PC-3 (cell line): ENCODE measurements at regions not wholly inside any gene's neighbourhood (a gene's known extent, or its start where the extent isn't known, plus 50 kb on each side); places are given as distances from the start of the nearest gene placed in this dataset.
A peak's percentile ranks its signal among the peaks of the same experiment; 100 is the strongest.

ENCODE experiments used
- ATAC-seq: fragments of 200-7000 bp; cut with Tn5 transposase; 2 replicates; pipeline ENCODE4 v1.9.1; 2020; ENCODE audit warnings: mild to moderate bottlenecking, moderate library complexity
- BruUV-seq: library from RNA; stranded (reverse); fragments of 400-500 nt; replicated peaks from 2 replicates; lab custom pipeline; 2021; lab: Mats Ljungman, UMichigan
- CTCF ChIA-PET: fragments of 300-600 bp; sonication (Branson Sonifier 250); formaldehyde crosslinking; loops from one replicate; lab custom pipeline; 2022; ENCODE audit warnings: antibody characterized with exemption; lab: Charles Lee
- POLR2A ChIA-PET: fragments of 300-600 bp; sonication (Branson Sonifier 250); formaldehyde crosslinking; loops from one replicate; lab custom pipeline; 2022; ENCODE audit warnings: antibody characterized with exemption; ENCODE audit not compliant: unreplicated experiment; lab: Charles Lee
- DNase-seq: peaks from one replicate; pipeline ENCODE4 v3.0.0-alpha.2; 2015
- H2AFZ ChIP-seq: fragments of 300-600 bp; sonication (generic); 2 replicates; pipeline ENCODE4 v1.6.0; 2016; ENCODE audit warnings: antibody characterized with exemption, low read length
- H3F3A ChIP-seq: fragments of 300-600 bp; sonication (generic); one replicate; pipeline ENCODE4 v1.6.0; 2017; ENCODE audit warnings: antibody characterized with exemption, low read length, control low read depth, mild to moderate bottlenecking; ENCODE audit not compliant: unreplicated experiment
- H3K27ac ChIP-seq: fragments of 300-600 bp; sonication (generic); 2 replicates; pipeline ENCODE4 v1.5.1; 2016; ENCODE audit warnings: mild to moderate bottlenecking, low read length
- H3K27me3 ChIP-seq: fragments of 300-600 bp; sonication (generic); 2 replicates; pipeline ENCODE4 v1.6.1; 2016; ENCODE audit warnings: low read length, mixed read lengths
- H3K36me3 ChIP-seq: fragments of 300-600 bp; sonication (generic); 2 replicates; pipeline ENCODE4 v1.6.1; 2016; ENCODE audit warnings: low read depth, mixed run types, low read length, mixed read lengths
- H3K4me1 ChIP-seq: fragments of 300-600 bp; sonication (generic); 2 replicates; pipeline ENCODE4 v1.5.1; 2016; ENCODE audit warnings: low read length; ENCODE audit not compliant: insufficient read depth
- H3K4me2 ChIP-seq: fragments of 300-600 bp; sonication (generic); 2 replicates; pipeline ENCODE4 v1.6.0; 2016; ENCODE audit warnings: low read length
- H3K4me3 ChIP-seq: fragments of 300-600 bp; sonication (generic); 2 replicates; pipeline ENCODE4 v1.5.1; 2016; ENCODE audit warnings: mild to moderate bottlenecking, low read length, mixed read lengths
- H3K79me2 ChIP-seq: fragments of 300-600 bp; sonication (generic); 2 replicates; pipeline ENCODE4 v1.6.1; 2017; ENCODE audit warnings: low read length, mixed read lengths
- H3K9ac ChIP-seq: fragments of 300-600 bp; sonication (generic); 2 replicates; pipeline ENCODE4 v1.6.0; 2016; ENCODE audit warnings: mild to moderate bottlenecking, low read length
- H3K9me2 ChIP-seq: fragments of 300-600 bp; sonication (generic); replicated peaks from 2 replicates; pipeline ENCODE4 v1.6.1; 2016; ENCODE audit warnings: mixed run types, low read length, mixed read lengths
- H3K9me3 ChIP-seq: fragments of 300-600 bp; sonication (generic); 2 replicates; pipeline ENCODE4 v1.6.1; 2016; ENCODE audit warnings: low read length, mixed read lengths
- H4K20me1 ChIP-seq: fragments of 300-600 bp; sonication (generic); 2 replicates; pipeline ENCODE4 v1.6.1; 2016; ENCODE audit warnings: low read length, mixed read lengths
- CTCF ChIP-seq: fragments of 300-600 bp; sonication (generic); conservative IDR thresholded peaks from 2 replicates; pipeline ENCODE4 v1.5.1; 2017; ENCODE audit warnings: antibody characterized with exemption, low read depth, mild to moderate bottlenecking, low read length
- EZH2 ChIP-seq: fragments of 300-600 bp; sonication (generic); IDR thresholded peaks from one replicate; pipeline ENCODE4 v1.6.1; 2017; ENCODE audit warnings: antibody characterized with exemption, mild to moderate bottlenecking, low read length; ENCODE audit not compliant: unreplicated experiment
- EZH2phosphoT487 ChIP-seq: fragments of 300-600 bp; sonication (generic); IDR thresholded peaks from 2 replicates; pipeline ENCODE4 v1.6.1; 2018; ENCODE audit warnings: mild to moderate bottlenecking, antibody characterized with exemption, low read length, borderline replicate concordance
- intact Hi-C: fragments of 100-400 bp; cut with micrococcal nuclease; formaldehyde crosslinking; loops from 2 replicates; pipeline ENCODE4 v1.9.0; 2023

DNA sequence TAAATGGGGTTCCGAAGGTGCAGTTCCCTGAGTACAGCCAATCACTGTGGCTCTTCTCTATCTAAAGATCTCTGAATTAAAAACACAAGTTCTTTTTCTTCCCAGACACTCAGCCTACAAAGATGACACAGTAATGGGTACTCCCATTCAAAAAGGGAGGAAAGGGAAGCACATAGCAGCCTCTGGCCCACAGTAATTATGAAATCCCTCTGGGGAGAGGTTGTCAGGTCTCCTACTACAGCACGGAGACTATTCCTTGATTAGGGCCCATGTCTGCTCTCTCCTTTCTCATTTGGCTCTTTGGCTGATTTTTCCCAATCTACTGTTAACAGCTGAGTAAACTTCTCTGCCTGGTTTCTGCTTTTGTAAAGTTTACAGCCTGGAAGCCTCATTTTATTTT is 62.0 kb upstream of the RANBP3L start:
- no peaks in the 10 kb centered on the region for H3F3A ChIP-seq
- no TSS peak for BruUV-seq
- no peaks in the 10 kb centered on the region for H3K27me3 ChIP-seq
- TF ChIP-seq CTCF (no peak), EZH2 (no peak), EZH2phosphoT487 (no peak)
- H3K27ac ChIP-seq = no peak overlapping the region
- CTCF ChIA-PET = no interaction called here
- H3K4me2 ChIP-seq = no peak overlapping the region
- H4K20me1 ChIP-seq = no peaks in the 10 kb centered on the region
- no peak overlapping the region for H3K9ac ChIP-seq
- no peaks in the 10 kb centered on the region for H3K79me2 ChIP-seq
- no peaks in the 10 kb centered on the region for H3K36me3 ChIP-seq
- no peak for ATAC-seq
- POLR2A ChIA-PET = no interaction called here
- DNase-seq = no peak
- peaks cover 2% of the 10 kb centered on the region for H3K4me1 ChIP-seq
- no peak overlapping the region for H2AFZ ChIP-seq
- no peak overlapping the region for H3K4me3 ChIP-seq
- intact Hi-C loops = no loop called here
- no peaks in the 10 kb centered on the region for H3K9me3 ChIP-seq
- H3K9me2 ChIP-seq = no peaks in the 10 kb centered on the region

- ATAC-seq (no peak), DNase-seq (no peak)
- H3K4me3 ChIP-seq = no peak overlapping the region
- H3K27me3 ChIP-seq = no peaks in the 10 kb centered on the region
- H4K20me1 ChIP-seq = no peaks in the 10 kb centered on the region
- no peak overlapping the region for H3K9ac ChIP-seq
- no peaks in the 10 kb centered on the region for H3K9me3 ChIP-seq
- 0 out of 2 replicates have a peak overlapping the region, but pooled peaks have one; percentile 0 for H3K4me2 ChIP-seq
- no peaks in the 10 kb centered on the region for H3K36me3 ChIP-seq
- ChIA-PET POLR2A (no interaction called here), CTCF (no interaction called here)
- H3K4me1 ChIP-seq = peaks cover 9% of the 10 kb centered on the region
- H3K27ac ChIP-seq = no peak overlapping the region
- intact Hi-C loops = no loop called here
- H3K9me2 ChIP-seq = no peaks in the 10 kb centered on the region
- H3K79me2 ChIP-seq = no peaks in the 10 kb centered on the region
- no TSS peak for BruUV-seq
- no peaks in the 10 kb centered on the region for H3F3A ChIP-seq
- TF ChIP-seq CTCF (no peak), EZH2 (no peak), EZH2phosphoT487 (no peak)
- no peak overlapping the region for H2AFZ ChIP-seq
Measured at GRCh38 chr5:36364473-36364872, 62.8 kb upstream of the RANBP3L start.

GRCh38 chr5:36365896-36366295 is 64.2 kb upstream of the RANBP3L start:
- H3K9ac ChIP-seq = no peak overlapping the region
- H3K4me2 ChIP-seq = no peak overlapping the region
- no peak for DNase-seq
- POLR2A ChIA-PET = no interaction called here
- H3K27ac ChIP-seq = no peak overlapping the region
- no peaks in the 10 kb centered on the region for H3K9me2 ChIP-seq
- TF ChIP-seq EZH2 (no peak), EZH2phosphoT487 (no peak), CTCF (no peak)
- BruUV-seq = no TSS peak
- no peaks in the 10 kb centered on the region for H3K36me3 ChIP-seq
- no peaks in the 10 kb centered on the region for H3K27me3 ChIP-seq
- no peaks in the 10 kb centered on the region for H3F3A ChIP-seq
- H2AFZ ChIP-seq = no peak overlapping the region
- H3K9me3 ChIP-seq = no peaks in the 10 kb centered on the region
- H4K20me1 ChIP-seq = no peaks in the 10 kb centered on the region
- peaks cover 12% of the 10 kb centered on the region for H3K4me1 ChIP-seq
- H3K4me3 ChIP-seq = no peak overlapping the region
- H3K79me2 ChIP-seq = no peaks in the 10 kb centered on the region
- no peak for ATAC-seq
- intact Hi-C loops = no loop called here
- CTCF ChIA-PET = no interaction called here
